ENCODE measurements at regions not wholly inside any gene's neighbourhood (a gene's known extent, or its start where the extent isn't known, plus 50 kb on each side); places are given as distances from the start of the nearest gene placed in this dataset.

DNA sequence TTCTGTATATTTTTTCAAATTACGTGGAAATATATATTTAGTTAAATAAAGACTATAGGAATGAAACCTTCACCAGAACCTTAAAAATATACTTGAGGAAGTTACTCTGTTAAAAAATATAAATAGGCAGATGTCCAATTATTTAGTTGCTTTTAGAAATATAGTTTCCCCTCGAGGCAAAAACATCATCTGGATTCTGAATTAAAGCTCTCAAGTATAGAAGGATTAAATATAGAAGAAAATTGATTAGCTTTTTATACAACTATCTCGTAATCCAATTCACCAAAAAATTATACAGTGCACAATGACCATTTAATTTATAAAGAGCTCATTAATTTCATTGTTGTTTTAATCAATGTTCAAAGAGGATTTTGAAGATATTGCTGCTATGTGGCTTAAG, 601.4 kb downstream of the GABRG2 start (continued):
- TF ChIP-seq, protein P1, sequence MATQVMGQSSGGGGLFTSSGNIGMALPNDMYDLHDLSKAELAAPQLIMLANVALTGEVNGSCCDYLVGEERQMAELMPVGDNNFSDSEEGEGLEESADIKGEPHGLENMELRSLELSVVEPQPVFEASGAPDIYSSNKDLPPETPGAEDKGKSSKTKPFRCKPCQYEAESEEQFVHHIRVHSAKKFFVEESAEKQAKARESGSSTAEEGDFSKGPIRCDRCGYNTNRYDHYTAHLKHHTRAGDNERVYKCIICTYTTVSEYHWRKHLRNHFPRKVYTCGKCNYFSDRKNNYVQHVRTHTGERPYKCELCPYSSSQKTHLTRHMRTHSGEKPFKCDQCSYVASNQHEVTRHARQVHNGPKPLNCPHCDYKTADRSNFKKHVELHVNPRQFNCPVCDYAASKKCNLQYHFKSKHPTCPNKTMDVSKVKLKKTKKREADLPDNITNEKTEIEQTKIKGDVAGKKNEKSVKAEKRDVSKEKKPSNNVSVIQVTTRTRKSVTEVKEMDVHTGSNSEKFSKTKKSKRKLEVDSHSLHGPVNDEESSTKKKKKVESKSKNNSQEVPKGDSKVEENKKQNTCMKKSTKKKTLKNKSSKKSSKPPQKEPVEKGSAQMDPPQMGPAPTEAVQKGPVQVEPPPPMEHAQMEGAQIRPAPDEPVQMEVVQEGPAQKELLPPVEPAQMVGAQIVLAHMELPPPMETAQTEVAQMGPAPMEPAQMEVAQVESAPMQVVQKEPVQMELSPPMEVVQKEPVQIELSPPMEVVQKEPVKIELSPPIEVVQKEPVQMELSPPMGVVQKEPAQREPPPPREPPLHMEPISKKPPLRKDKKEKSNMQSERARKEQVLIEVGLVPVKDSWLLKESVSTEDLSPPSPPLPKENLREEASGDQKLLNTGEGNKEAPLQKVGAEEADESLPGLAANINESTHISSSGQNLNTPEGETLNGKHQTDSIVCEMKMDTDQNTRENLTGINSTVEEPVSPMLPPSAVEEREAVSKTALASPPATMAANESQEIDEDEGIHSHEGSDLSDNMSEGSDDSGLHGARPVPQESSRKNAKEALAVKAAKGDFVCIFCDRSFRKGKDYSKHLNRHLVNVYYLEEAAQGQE (IDR thresholded peaks at IDR 0.05; ENCODE audit: low read depth, low read length) = no peak
- no peak for TF ChIP-seq SIN3A (IDR thresholded peaks at IDR 0.05; ENCODE audit: borderline replicate concordance, low read depth, low read length)
- TF ChIP-seq FOXJ3 (CRISPR knock-in tag; IDR thresholded peaks at IDR 0.05) = no peak
- TF ChIP-seq, protein P2, sequence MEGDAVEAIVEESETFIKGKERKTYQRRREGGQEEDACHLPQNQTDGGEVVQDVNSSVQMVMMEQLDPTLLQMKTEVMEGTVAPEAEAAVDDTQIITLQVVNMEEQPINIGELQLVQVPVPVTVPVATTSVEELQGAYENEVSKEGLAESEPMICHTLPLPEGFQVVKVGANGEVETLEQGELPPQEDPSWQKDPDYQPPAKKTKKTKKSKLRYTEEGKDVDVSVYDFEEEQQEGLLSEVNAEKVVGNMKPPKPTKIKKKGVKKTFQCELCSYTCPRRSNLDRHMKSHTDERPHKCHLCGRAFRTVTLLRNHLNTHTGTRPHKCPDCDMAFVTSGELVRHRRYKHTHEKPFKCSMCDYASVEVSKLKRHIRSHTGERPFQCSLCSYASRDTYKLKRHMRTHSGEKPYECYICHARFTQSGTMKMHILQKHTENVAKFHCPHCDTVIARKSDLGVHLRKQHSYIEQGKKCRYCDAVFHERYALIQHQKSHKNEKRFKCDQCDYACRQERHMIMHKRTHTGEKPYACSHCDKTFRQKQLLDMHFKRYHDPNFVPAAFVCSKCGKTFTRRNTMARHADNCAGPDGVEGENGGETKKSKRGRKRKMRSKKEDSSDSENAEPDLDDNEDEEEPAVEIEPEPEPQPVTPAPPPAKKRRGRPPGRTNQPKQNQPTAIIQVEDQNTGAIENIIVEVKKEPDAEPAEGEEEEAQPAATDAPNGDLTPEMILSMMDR (IDR thresholded peaks at IDR 0.05) = no peak
- TF ChIP-seq FOSL2 (IDR thresholded peaks at IDR 0.05; ENCODE audit: borderline replicate concordance, low read depth) = no peak
- TF ChIP-seq, protein P3, sequence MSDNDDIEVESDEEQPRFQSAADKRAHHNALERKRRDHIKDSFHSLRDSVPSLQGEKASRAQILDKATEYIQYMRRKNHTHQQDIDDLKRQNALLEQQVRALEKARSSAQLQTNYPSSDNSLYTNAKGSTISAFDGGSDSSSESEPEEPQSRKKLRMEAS (IDR thresholded peaks at IDR 0.05; ENCODE audit: low read depth) = no peak

DNA sequence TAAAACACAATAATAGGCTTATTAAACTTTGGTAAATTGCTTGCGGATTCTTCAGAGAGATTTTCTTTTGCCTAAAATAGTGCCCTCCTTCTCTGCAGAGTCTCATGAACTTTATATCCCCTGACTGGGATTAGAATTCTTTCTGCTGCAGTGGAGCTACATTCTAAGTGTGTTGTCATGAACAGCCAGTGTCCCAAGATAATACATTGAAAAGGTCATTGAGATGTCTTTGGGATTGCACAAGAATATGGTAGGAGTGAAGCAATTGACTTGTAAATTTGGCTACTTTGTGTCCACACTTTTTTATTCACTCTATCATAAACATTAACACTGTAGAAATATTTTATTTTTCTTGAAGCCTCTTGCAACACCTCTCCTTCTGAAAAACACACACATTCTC, 604.5 kb downstream of the GABRG2 start:
- no peak overlapping the region for H3K27ac ChIP-seq (ENCODE audit: low read depth in 2 of 2, low read length in 1 of 2)
- H3F3A ChIP-seq (replicated peaks; ENCODE audit: insufficient read depth) = no peaks in the 10 kb centered on the region
- POLR2A ChIA-PET = no interaction called here
- no peaks in the 10 kb centered on the region for H3K9me3 ChIP-seq
- no peak overlapping the region for H3K9ac ChIP-seq
- H3K27me3 ChIP-seq (ENCODE audit: insufficient read depth) = no peaks in the 10 kb centered on the region
- H3K79me2 ChIP-seq (ENCODE audit: insufficient read depth) = no peaks in the 10 kb centered on the region
- no peak overlapping the region for H3K4me2 ChIP-seq
- CTCF ChIA-PET = interaction anchor here (1.2 kb wide), 1 partner anchor 10 kb away, joined by 3 read pairs; no protein-coding TSS in a partner anchor
- no peaks in the 10 kb centered on the region for H4K20me1 ChIP-seq (ENCODE audit: insufficient read depth)
- 83% methylated on average over 1 of the region's 1 CpG for WGBS (ENCODE audit: low lambda C conversion rate)
- DNase-seq = no peak
- TF ChIP-seq TEAD4 (IDR thresholded peaks at IDR 0.05; ENCODE audit: borderline replicate concordance, insufficient read depth) (no peak), RAD21 (IDR thresholded peaks at IDR 0.05; ENCODE audit: low read length) (no peak), GATA2 (CRISPR knock-in tag; IDR thresholded peaks at IDR 0.05) (no peak), GABPA (IDR thresholded peaks at IDR 0.05; ENCODE audit: low read depth) (no peak), MEF2A (IDR thresholded peaks at IDR 0.05; ENCODE audit: borderline replicate concordance, low read depth) (no peak), FOSL2 (IDR thresholded peaks at IDR 0.05; ENCODE audit: borderline replicate concordance, low read depth) (no peak), EP300 (IDR thresholded peaks at IDR 0.05; ENCODE audit: borderline replicate concordance in 1 of 2, low read depth in 1 of 2, low read length in 1 of 2) (no peak), NRF1 (IDR thresholded peaks at IDR 0.05; ENCODE audit: low read depth, low read length) (no peak), SIN3A (IDR thresholded peaks at IDR 0.05; ENCODE audit: borderline replicate concordance, low read depth, low read length) (no peak), TCF12 (IDR thresholded peaks at IDR 0.05) (no peak), RCOR1 (IDR thresholded peaks at IDR 0.05; ENCODE audit: low read length) (no peak), MXI1 (IDR thresholded peaks at IDR 0.05; ENCODE audit: low read depth, low read length) (no peak)
- TF ChIP-seq, protein P4, sequence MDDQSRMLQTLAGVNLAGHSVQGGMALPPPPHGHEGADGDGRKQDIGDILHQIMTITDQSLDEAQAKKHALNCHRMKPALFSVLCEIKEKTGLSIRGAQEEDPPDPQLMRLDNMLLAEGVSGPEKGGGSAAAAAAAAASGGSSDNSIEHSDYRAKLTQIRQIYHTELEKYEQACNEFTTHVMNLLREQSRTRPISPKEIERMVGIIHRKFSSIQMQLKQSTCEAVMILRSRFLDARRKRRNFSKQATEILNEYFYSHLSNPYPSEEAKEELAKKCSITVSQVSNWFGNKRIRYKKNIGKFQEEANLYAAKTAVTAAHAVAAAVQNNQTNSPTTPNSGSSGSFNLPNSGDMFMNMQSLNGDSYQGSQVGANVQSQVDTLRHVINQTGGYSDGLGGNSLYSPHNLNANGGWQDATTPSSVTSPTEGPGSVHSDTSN (IDR thresholded peaks at IDR 0.05) = no peak
- TF ChIP-seq, protein P5, sequence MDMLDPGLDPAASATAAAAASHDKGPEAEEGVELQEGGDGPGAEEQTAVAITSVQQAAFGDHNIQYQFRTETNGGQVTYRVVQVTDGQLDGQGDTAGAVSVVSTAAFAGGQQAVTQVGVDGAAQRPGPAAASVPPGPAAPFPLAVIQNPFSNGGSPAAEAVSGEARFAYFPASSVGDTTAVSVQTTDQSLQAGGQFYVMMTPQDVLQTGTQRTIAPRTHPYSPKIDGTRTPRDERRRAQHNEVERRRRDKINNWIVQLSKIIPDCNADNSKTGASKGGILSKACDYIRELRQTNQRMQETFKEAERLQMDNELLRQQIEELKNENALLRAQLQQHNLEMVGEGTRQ (IDR thresholded peaks at IDR 0.05; ENCODE audit: borderline replicate concordance, low read depth, low read length) = no peak
- TF ChIP-seq, protein P6, sequence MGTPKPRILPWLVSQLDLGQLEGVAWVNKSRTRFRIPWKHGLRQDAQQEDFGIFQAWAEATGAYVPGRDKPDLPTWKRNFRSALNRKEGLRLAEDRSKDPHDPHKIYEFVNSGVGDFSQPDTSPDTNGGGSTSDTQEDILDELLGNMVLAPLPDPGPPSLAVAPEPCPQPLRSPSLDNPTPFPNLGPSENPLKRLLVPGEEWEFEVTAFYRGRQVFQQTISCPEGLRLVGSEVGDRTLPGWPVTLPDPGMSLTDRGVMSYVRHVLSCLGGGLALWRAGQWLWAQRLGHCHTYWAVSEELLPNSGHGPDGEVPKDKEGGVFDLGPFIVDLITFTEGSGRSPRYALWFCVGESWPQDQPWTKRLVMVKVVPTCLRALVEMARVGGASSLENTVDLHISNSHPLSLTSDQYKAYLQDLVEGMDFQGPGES (IDR thresholded peaks at IDR 0.05; ENCODE audit: low read depth, low read length) = no peak
- H2AFZ ChIP-seq (ENCODE audit: low read depth) = no peak overlapping the region
- no peak overlapping the region for H3K4me3 ChIP-seq (ENCODE audit: low read depth in 2 of 2, low read length in 1 of 2)
- no peaks in the 10 kb centered on the region for H3K36me3 ChIP-seq (replicated peaks in 1 of 2; ENCODE audit: control insufficient read depth in 1 of 2, insufficient read depth in 2 of 2, low read length in 1 of 2)
- no peaks in the 10 kb centered on the region for H3K9me2 ChIP-seq
- no peaks in the 10 kb centered on the region for H3K4me1 ChIP-seq (ENCODE audit: control insufficient read depth in 1 of 2, insufficient read depth in 2 of 2, low read depth in 1 of 2, low read length in 1 of 2)

Measured in SK-N-SH (cell line).